AG10803 (cell line): ENCODE measurements at regions not wholly inside any gene's neighbourhood (a gene's known extent, or its start where the extent isn't known, plus 50 kb on each side); places are given as distances from the start of the nearest gene placed in this dataset.

Source experiments
- DNase-seq: peaks from one replicate; pipeline ENCODE4 v3.0.0; 2010; ENCODE audit warnings: low read depth
- H3K4me3 ChIP-seq: 2 replicates; pipeline ENCODE4 v1.5.1; 2011; ENCODE audit warnings: mild to moderate bottlenecking, low read length, control low read depth
- TF ChIP-seq, protein P1 (sequence below): conservative IDR thresholded peaks from 2 replicates; pipeline ENCODE4 v1.5.1; 2011; ENCODE audit warnings: mild to moderate bottlenecking, low read length, control low read depth, inconsistent platforms

DNA sequence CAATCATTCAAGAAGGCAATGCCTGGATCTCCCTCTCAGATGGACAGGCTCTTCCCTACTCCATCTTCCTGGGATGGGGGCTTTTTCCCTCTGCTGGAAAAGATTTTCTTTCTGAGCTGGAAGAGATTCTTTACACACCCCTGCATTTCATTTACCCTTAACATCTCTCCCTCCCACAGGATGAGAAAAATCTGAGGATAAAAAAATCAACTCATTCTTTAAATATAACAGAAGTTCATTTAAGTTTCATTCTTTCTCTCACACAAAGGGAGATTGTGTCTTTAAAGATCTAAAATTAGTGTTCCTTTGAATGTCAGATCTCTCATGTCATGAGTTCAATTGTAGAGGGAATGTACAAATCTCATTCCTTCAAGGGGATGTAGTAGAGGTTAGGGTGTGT lies 109.0 kb downstream of the ZNF518B start:
- TF ChIP-seq, protein P1, sequence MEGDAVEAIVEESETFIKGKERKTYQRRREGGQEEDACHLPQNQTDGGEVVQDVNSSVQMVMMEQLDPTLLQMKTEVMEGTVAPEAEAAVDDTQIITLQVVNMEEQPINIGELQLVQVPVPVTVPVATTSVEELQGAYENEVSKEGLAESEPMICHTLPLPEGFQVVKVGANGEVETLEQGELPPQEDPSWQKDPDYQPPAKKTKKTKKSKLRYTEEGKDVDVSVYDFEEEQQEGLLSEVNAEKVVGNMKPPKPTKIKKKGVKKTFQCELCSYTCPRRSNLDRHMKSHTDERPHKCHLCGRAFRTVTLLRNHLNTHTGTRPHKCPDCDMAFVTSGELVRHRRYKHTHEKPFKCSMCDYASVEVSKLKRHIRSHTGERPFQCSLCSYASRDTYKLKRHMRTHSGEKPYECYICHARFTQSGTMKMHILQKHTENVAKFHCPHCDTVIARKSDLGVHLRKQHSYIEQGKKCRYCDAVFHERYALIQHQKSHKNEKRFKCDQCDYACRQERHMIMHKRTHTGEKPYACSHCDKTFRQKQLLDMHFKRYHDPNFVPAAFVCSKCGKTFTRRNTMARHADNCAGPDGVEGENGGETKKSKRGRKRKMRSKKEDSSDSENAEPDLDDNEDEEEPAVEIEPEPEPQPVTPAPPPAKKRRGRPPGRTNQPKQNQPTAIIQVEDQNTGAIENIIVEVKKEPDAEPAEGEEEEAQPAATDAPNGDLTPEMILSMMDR, result no peak
- DNase-seq, result no peak
- no peak overlapping the region for H3K4me3 ChIP-seq

DNA sequence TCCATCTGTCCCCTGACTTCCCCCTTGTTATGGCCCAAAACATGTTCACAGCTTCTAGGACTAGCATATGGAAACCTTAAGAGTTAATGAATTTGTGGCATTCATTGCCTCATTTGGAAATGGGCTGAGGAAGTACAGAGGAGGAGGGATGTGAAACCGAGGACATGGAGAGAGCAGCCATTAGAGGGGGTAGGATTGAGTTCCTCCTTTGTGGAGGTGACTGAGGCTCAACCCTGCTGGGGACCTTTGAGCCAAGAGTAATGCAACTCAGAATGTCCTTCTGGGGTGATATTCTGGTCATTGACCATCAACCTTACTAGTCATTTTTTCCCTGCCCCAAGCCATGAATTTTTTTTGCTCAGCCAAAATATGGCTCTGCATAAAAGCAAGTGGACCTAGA lies 109.4 kb downstream of the ZNF518B start:
- no peak overlapping the region for H3K4me3 ChIP-seq
- TF ChIP-seq, protein P1, result no peak
- DNase-seq, result no peak

DNA sequence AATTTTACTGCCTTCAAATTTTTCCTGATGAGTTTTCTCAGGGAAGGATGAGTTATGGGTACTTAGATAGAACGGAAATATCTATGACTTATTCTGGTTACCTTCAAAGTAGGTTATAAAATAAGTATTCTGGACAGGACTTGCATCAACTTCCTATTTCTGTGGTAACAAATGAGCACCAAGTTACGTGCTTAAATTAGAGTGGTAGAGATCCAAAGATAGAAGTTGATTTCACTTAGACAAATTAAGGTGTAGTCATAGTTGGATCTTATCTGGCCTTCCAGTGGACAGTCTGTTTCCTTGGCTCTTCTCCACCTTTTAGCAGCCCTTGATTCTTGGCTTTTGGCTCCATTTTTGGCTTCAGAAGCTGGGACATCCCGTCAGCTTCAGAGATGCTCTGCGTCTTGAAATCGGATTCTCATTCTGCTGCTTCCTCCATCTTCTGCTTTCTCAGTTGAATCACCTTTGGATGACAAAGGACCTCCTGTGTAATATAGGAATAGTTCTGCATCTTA lies 109.9 kb downstream of the ZNF518B start:
- TF ChIP-seq, protein P1, result no peak
- no peak for DNase-seq
- no peak overlapping the region for H3K4me3 ChIP-seq

DNA sequence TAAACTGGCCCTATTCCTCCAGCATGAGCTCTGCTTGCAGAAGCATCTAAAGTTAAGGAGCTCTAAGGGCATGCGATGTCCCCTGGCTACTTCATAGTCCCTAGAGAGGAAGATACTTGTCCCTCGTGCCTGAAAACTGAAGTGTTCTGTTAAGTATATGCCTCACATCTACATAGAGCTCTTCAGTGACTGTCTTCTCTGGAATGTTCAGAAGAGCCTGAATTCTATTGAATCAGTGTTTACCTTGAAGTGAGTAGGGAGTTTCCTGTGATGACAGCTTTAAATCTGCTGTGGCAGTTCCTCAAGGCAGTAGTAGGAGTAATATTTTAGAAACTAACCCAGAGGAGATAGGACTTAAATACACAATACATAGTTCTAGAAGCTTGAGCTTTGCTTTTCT lies 111.2 kb downstream of the ZNF518B start:
- peak; percentile 68 for DNase-seq
- H3K4me3 ChIP-seq, result no peak overlapping the region
- TF ChIP-seq, protein P1, result no peak

DNA sequence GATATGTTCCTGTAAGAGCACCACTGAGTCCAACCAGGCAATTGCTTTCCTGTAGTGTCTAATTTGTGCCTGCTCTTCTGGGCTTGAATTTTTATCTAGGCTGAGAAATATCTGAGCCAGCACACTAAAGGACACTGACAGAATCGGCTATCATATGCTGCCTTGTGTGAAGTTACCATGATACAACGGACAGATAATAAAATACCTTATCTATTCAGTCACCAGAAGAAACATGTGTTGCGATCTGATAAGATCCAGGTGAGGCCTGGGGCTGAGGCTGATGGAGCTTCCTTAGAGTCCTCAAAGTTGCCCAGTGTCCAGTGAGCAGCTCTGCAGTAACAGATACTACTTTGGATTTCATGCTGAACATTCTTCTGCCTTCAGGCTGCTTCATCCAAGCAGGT lies 111.8 kb downstream of the ZNF518B start:
- no peak for DNase-seq
- TF ChIP-seq, protein P1, result no peak

DNA sequence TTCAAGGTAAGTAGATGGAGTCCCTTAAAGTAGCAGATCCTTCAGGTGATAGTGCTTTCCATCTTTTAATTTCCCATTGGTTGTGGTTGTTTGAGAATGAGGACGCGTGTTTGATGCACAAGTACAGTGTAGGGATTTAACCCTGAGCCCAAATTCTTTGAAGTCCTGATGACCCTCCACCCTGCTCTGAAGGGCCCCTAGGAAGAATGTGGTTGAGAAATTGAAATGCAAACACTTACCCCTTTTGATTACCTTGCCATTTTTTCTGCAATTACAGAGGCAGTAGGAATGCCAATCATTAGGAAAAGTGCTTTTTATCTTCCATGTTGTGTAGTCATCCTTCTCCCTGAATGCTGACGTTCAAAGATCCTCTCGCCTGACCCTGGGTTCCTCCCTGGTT lies 112.4 kb downstream of the ZNF518B start:
- H3K4me3 ChIP-seq, result no peak overlapping the region
- TF ChIP-seq, protein P1, result no peak
- no peak for DNase-seq

More for the DNA sequence above, 111.8 kb downstream of the ZNF518B start:
- no peak overlapping the region for H3K4me3 ChIP-seq

DNA sequence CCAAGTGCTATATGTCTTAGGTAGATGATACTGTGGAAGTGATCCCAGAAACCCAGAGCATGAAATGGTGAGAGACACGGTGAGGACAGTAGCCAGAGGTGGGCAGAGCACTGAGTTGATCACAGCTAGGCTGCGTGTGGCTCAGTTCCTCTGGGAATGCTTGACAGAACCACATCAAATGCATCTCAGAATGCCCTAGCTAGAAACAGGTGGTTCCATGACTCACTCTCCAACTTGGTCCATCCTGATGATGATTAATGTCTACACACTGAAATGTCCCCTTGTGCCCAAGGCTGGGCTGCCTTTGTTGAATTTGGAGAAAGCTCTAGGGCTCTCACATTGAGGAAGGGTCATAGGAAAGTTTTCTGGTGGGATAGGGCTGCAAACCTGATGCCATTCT lies 113.6 kb downstream of the ZNF518B start:
- TF ChIP-seq, protein P1, result no peak
- no peak overlapping the region for H3K4me3 ChIP-seq
- no peak for DNase-seq
